ENCODE measurements at regions not wholly inside any gene's neighbourhood (a gene's known extent, or its start where the extent isn't known, plus 50 kb on each side); places are given as distances from the start of the nearest gene placed in this dataset.

DNA sequence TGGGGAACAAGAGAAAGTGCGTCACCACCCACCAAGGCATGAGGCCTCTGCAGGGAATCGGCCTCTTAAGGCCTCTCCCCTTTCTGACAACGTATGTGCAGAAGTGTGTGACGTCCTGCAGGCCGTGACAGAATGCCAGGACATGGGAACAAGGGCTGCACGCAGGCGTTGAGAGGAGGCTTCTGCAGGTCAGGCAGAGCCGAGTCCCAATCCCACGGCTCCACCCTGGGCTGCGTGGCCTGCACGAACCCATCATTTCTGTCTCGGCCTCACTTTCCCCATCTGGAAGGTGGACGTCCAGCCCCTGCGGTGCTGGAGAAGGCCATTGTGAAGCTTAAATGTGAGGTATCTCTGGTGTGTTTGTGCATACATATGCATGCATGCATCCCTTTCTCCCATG lies 61.8 kb downstream of the SHANK2 start:
- TF ChIP-seq, protein P1, sequence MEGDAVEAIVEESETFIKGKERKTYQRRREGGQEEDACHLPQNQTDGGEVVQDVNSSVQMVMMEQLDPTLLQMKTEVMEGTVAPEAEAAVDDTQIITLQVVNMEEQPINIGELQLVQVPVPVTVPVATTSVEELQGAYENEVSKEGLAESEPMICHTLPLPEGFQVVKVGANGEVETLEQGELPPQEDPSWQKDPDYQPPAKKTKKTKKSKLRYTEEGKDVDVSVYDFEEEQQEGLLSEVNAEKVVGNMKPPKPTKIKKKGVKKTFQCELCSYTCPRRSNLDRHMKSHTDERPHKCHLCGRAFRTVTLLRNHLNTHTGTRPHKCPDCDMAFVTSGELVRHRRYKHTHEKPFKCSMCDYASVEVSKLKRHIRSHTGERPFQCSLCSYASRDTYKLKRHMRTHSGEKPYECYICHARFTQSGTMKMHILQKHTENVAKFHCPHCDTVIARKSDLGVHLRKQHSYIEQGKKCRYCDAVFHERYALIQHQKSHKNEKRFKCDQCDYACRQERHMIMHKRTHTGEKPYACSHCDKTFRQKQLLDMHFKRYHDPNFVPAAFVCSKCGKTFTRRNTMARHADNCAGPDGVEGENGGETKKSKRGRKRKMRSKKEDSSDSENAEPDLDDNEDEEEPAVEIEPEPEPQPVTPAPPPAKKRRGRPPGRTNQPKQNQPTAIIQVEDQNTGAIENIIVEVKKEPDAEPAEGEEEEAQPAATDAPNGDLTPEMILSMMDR (IDR thresholded peaks at IDR 0.05): no peak
- TF ChIP-seq EP300 (IDR thresholded peaks at IDR 0.05): no peak

Data from gastroesophageal sphincter (tissue), 3 donors.